GM20000 (cell line): ENCODE measurements at regions not wholly inside any gene's neighbourhood (a gene's known extent, or its start where the extent isn't known, plus 50 kb on each side); places are given as distances from the start of the nearest gene placed in this dataset.

Source experiments
- DNase-seq: peaks from one replicate; pipeline ENCODE4 v3.0.0; 2012; ENCODE audit warnings: low spot score
- TF ChIP-seq, protein P1 (sequence below): IDR thresholded peaks from 2 replicates; pipeline ENCODE4 v1.5.1; 2012; ENCODE audit warnings: mild to moderate bottlenecking, control low read depth; ENCODE audit errors: extremely low read depth, missing control alignments

DNA sequence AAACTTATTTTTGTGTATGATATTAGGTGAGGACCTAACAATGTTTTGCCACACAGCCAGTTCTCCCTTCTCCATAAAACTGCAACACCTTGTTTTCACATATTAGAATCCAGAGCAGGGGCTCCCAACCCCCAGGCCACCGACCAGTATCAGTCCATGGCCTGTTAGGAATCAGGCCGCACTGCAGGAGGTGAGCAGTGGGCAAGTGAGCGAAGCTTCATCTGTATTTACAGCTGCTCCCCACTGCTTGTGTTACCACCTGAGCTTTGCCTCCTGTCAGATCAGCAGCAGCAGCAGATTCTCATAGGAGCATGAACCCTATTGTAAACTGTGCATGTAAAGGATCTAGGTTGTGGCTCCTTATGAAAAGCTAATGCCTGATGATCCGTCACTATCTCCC is 185.9 kb upstream of the NSMCE3 start:
- TF ChIP-seq, protein P1, sequence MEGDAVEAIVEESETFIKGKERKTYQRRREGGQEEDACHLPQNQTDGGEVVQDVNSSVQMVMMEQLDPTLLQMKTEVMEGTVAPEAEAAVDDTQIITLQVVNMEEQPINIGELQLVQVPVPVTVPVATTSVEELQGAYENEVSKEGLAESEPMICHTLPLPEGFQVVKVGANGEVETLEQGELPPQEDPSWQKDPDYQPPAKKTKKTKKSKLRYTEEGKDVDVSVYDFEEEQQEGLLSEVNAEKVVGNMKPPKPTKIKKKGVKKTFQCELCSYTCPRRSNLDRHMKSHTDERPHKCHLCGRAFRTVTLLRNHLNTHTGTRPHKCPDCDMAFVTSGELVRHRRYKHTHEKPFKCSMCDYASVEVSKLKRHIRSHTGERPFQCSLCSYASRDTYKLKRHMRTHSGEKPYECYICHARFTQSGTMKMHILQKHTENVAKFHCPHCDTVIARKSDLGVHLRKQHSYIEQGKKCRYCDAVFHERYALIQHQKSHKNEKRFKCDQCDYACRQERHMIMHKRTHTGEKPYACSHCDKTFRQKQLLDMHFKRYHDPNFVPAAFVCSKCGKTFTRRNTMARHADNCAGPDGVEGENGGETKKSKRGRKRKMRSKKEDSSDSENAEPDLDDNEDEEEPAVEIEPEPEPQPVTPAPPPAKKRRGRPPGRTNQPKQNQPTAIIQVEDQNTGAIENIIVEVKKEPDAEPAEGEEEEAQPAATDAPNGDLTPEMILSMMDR = no peak
- DNase-seq = no peak

DNA sequence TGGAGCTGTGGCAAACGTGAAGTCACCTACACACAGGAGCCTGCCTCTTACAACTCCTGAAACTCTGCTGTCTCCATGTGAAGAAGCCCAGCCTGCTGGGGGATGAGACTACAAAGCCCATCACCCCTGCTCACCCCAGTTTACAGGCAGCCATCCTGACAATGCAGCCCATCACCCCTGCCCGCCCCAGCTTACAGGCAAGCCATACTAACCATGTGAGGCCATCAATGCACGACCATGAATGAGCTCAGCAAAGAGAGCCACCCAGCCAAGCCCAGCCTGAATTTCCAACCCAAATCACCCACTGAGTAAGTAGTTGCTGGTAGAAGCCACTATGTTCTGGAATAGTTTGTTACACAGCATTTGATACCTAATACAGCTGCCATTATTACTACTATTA is 185.4 kb upstream of the NSMCE3 start:
- TF ChIP-seq, protein P1 = no peak
- no peak for DNase-seq

DNA sequence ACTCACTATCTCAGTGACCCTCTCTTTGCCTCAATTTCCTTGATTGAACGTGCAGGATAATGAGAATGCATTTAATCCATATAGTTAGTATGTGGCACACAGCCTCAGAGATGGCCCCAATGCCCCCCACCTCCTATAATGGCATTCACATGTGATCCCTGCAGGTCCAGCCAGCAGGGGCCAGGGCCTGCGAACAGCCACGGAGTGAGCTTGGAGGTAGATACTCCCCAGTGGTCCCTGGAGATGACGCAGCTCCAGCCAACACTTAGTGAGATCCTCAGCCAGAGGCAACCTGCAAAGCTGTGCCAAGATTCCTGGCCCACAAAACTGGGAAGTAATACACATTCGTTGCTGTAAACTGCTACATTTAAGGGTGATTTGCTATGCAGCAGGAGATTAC is 184.9 kb upstream of the NSMCE3 start:
- no peak for DNase-seq
- TF ChIP-seq, protein P1 = no peak

DNA sequence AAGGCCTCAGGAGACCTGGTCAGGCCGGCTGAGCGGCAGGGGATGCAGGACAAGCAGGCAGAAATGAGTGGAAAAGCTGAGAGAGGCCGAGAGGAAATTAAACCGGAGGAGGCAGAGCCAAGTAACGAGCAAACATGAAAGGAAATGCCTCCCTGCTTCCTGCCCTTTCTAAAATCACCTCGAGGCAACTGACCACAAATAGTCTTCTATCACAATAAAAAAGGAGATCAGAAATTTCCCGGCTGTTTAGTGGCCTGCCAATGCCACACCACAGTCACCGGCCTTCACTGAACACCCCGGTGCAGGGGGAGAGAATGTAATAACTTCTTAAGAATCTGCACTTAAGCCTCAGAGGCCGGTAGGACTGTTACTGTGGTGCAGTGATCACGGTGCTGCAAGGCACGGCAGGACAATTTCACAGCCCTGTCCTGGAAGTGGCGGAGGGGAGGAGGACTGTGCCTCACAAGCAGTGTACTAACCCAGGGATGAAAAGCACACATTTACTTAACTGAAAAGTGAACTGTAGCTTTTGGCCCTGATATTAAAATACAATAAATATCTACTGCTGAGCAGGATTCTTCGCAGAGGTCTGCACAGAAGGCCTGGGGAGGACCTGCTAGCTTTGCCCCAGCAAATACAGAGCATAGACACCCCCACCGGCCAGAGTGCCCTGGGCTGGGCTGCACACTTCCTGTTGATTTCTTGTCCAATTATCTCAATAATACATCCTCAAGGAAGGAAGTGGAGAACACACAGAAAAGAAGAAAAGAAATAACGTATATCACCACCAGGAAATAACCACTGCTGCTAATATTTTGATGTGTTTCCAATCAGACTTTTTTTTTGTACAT is 183.5 kb upstream of the NSMCE3 start:
- DNase-seq = no peak
- TF ChIP-seq, protein P1 = no peak

DNA sequence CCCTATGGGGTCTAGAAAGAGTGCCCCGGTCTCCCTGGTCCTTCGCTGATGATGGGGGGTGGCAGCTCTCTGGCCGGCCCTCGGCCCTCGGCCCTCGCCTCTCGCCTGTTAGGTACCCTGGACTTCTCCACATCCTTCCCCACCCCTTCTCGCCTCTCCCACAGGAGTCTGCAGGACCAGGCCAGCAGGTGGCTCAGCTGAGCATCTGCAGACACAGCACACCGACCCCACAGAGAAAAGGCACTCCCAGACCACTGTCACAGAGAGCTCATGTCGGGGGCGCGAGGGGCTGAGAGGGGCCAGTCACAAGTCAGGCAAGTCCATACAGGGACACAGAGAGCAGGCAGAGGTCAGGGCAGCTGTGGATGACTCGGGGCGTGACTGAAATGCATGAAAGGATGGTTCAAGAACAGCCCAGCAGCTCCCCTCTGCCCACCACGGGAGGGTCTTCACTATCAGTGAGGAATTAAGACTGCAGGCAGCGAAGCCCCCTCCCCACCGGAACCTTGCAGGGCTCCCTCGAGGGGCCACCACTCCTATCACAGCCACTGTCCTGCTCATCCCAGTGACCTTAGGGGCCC is 181.7 kb upstream of the NSMCE3 start:
- DNase-seq = no peak
- TF ChIP-seq, protein P1 = no peak

DNA sequence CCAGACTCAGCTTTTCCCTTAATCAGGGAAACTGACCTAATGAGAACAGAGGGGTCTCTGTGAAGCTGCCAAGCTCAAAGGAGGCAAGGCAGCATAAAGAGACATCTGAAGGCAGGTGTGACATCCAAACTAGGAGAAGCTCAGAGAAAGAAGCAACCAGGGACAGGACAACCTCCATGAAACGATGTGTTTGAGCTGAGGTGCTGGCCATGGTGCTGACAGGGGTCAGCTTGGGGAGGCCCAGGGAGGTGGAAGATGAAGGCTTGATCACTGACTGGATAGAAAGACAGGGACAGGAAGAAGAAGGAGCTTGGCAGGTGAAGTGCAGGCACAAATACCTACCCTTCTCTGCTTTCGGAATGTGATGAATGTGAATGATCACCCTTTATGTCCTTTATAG is 179.5 kb upstream of the NSMCE3 start:
- TF ChIP-seq, protein P1 = no peak
- DNase-seq = no peak

DNA sequence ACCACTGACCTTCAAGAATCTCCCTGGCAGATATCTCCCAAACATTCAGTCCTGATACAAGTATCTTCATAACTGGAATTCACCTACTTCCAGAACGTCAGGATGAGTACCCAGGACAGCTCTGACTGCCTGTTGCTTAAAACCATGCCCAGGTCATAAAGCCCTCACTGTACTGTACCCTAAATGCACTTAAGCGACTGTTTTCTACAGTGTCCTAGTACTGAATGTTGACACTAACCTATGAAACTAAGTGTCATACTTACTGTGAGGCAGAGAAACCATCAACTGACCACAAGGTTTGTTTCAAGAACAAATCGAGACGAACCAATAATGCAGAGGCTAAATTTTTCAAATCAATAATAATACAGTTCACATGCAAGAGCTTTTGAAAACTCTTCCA is 178.7 kb upstream of the NSMCE3 start:
- TF ChIP-seq, protein P1 = no peak
- DNase-seq = no peak
